AG10803 (cell line): ENCODE measurements at regions not wholly inside any gene's neighbourhood (a gene's known extent, or its start where the extent isn't known, plus 50 kb on each side); places are given as distances from the start of the nearest gene placed in this dataset.
A peak's percentile ranks its signal among the peaks of the same experiment; 100 is the strongest.
"Not testable (repeated sequence)": the region's sequence is repeated elsewhere in the genome, so short reads cannot be mapped to it uniquely, and the experiment has no call there.

Source experiments
- DNase-seq: peaks from one replicate; pipeline ENCODE4 v3.0.0; 2010; ENCODE audit warnings: low read depth
- H3K4me3 ChIP-seq: 2 replicates; pipeline ENCODE4 v1.5.1; 2011; ENCODE audit warnings: mild to moderate bottlenecking, low read length, control low read depth
- CTCF ChIP-seq: conservative IDR thresholded peaks from 2 replicates; pipeline ENCODE4 v1.5.1; 2011; ENCODE audit warnings: mild to moderate bottlenecking, low read length, control low read depth, inconsistent platforms

- peak; percentile 12 for DNase-seq
- H3K4me3 ChIP-seq: no peak overlapping the region
- no peak for TF ChIP-seq CTCF
These were observed 106.7 kb upstream of the CNKSR3 start for GRCh38 chr6:154617175-154617574.

DNA sequence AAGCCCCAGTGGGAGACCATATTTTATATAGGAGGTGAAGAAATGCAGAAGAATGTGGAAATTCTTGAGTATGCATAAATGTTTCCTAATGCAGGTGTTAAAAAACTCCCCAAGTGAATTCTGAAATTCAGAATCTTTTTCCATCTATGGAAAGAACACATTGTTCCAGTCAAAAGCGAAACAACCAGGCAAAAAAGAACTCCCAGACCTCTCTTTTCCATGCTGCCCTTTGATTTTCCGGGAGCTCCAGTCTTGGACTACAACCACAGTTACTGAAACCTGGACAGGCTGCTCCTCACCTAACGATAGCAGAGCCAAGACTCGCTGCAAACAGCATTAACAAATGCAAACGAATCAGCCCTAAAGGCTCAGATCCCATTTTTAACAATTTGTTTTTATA, 108.7 kb upstream of the CNKSR3 start:
- TF ChIP-seq CTCF: no peak
- no peak for DNase-seq
- H3K4me3 ChIP-seq: no peak overlapping the region

DNA sequence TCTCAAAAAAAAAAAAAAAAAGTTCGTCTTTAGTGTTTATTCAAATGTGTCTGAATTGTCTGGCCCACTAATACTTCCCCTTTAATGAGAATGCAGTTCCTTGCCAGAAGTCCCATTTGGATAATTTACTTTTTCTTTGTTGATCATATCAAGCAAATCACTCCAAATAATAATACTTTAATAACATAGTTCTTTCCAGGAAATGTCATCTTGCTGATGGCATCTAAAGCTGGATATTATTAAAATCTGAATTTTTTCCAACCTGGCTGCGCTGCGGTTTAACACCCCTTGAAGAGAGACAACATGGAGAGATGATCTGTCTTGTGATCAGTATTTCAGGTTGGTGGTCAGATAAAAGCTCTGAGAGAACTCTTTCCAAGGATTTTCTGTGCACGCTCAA, 111.2 kb upstream of the CNKSR3 start:
- no peak overlapping the region for H3K4me3 ChIP-seq
- TF ChIP-seq CTCF: no peak
- no peak for DNase-seq

DNA sequence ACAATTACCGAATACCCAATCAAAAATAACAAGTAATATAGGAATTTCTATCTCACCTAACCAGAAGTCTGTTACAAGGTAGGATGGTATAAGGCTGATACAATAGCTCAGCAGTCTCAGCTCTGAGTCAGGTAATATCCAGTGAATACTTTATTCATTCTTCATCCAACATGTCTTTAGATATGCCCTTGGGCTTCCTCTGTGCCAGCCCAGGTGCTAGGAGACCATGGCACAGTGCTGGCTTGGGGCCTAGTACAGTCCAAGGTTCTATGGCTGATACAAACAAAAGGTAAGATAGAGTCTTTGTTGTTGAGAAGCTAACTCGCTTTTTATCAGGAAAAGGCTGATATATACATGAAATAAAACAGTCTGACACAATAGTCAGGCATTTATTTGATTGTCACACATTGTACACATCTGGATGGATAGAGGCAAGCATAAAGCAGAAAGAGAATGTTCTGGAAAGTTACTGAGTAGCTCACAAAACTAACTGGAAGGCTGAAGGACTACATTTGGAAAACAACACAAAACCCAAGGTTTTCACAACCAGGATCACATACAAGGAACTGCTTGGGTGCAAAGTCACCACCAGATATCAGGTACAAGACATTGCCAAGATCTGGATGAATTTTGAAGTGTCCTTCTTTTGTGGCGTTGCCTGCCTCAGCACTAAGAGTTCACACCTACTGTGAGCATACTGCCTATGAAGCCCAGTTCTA, 110.4 kb upstream of the SCAF8 start:
- no peak overlapping the region for H3K4me3 ChIP-seq
- no peak for DNase-seq
- TF ChIP-seq CTCF: no peak

- TF ChIP-seq CTCF: no peak
- DNase-seq: no peak
- no peak overlapping the region for H3K4me3 ChIP-seq
These were observed 109.8 kb upstream of the SCAF8 start for GRCh38 chr6:154623391-154623790.

DNA sequence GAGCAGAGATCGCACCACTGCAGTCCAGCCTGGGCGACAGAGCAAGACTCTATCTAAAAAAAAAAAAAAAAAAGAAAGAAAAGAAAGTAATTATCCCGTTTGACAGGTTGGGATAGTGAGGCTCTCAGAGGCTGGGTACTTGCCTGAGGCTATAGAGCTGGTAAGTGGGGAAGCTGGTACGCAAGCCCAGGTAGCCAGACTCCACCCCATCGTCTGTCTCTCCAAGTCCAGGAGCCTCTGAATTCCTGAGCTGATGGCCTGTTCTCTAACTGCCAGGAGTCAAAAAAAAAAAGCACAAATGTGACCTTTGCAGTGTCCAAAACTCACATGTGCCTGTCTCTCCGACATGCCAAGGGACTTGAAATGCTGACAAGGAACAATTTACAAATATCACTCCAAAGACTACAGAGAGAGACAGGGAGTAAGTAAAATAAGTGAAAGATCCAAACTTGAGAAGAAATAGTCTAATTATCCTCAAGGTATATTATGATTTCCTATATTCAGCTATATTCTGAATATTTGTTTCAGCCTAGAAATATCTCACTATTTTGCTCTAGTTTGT, 109.1 kb upstream of the SCAF8 start:
- H3K4me3 ChIP-seq: no peak overlapping the region
- no peak for DNase-seq
- no peak for TF ChIP-seq CTCF

GRCh38 chr6:154624727-154625126, 108.5 kb upstream of the SCAF8 start:
- H3K4me3 ChIP-seq, DNase-seq: not testable (repeated sequence)
